SJCRH30 (cell line): ENCODE measurements at regions not wholly inside any gene's neighbourhood (a gene's known extent, or its start where the extent isn't known, plus 50 kb on each side); places are given as distances from the start of the nearest gene placed in this dataset.
"Not testable (repeated sequence)": the region's sequence is repeated elsewhere in the genome, so short reads cannot be mapped to it uniquely, and the experiment has no call there.

Experiments
- DNase-seq, 2 experiments: peaks; one replicate each; pipeline ENCODE4 v3.0.0-alpha.2; 2015 to 2020
- H3K27ac ChIP-seq: fragments of 250-450 bp; sonication (Bioruptor Pico); 2 replicates; pipeline ENCODE4 v1.5.1; 2020; ENCODE audit warnings: mild to moderate bottlenecking, moderate library complexity
- H3K27me3 ChIP-seq: fragments of 250-450 bp; sonication (Bioruptor Pico); 2 replicates; pipeline ENCODE4 v1.5.1; 2020; ENCODE audit warnings: mild to moderate bottlenecking, moderate library complexity
- H3K36me3 ChIP-seq: fragments of 250-450 bp; sonication (Bioruptor Pico); 2 replicates; pipeline ENCODE4 v1.5.1; 2020; ENCODE audit warnings: mild to moderate bottlenecking, moderate library complexity
- H3K4me1 ChIP-seq: fragments of 250-450 bp; sonication (Bioruptor Pico); 2 replicates; pipeline ENCODE4 v1.5.1; 2020; ENCODE audit warnings: mild to moderate bottlenecking, moderate library complexity
- H3K4me3 ChIP-seq: fragments of 250-450 bp; sonication (Bioruptor Pico); 2 replicates; pipeline ENCODE4 v1.5.1; 2020; ENCODE audit warnings: mild to moderate bottlenecking, moderate library complexity
- H3K9me3 ChIP-seq: fragments of 250-450 bp; sonication (Bioruptor Pico); replicated peaks from 2 replicates; pipeline ENCODE4 v1.5.1; 2020; ENCODE audit warnings: mild to moderate bottlenecking, moderate library complexity

GRCh38 chr1:145553795-145554194 is 54.0 kb upstream of the GPR89A start:
- not testable (repeated sequence) for H3K4me3 ChIP-seq, DNase-seq, H3K27me3 ChIP-seq, H3K4me1 ChIP-seq, H3K9me3 ChIP-seq, H3K36me3 ChIP-seq, H3K27ac ChIP-seq

- Histone ChIP-seq H3K27me3 (no peaks in the 10 kb centered on the region), H3K27ac (no peak overlapping the region)
Observed at GRCh38 chr1:145545055-145545454, 62.7 kb upstream of the GPR89A start.

GRCh38 chr1:145541685-145542084 is 66.1 kb upstream of the GPR89A start:
- not testable (repeated sequence) for H3K27me3 ChIP-seq, H3K36me3 ChIP-seq, H3K27ac ChIP-seq, H3K4me1 ChIP-seq, H3K9me3 ChIP-seq
- H3K4me3 ChIP-seq = peak overlapping the region; percentile 12; the same call in 1 of the 2 replicates
- DNase-seq = peak in 1 of 2 experiments; percentile 18

More at GRCh38 chr1:145545055-145545454, 62.7 kb upstream of the GPR89A start:
- no peak for DNase-seq
- Histone ChIP-seq H3K4me1 (no peaks in the 10 kb centered on the region), H3K4me3 (no peak overlapping the region), H3K36me3 (no peaks in the 10 kb centered on the region), H3K9me3 (no peaks in the 10 kb centered on the region)

GRCh38 chr1:145541246-145541645 is 66.5 kb upstream of the GPR89A start:
- H3K36me3 ChIP-seq, H3K9me3 ChIP-seq, H3K4me1 ChIP-seq, H3K27ac ChIP-seq, H3K4me3 ChIP-seq, H3K27me3 ChIP-seq: not testable (repeated sequence)
- peak; percentile 43 to 56 for DNase-seq

- H3K4me3 ChIP-seq, H3K36me3 ChIP-seq, H3K27me3 ChIP-seq, H3K27ac ChIP-seq, H3K9me3 ChIP-seq, H3K4me1 ChIP-seq: not testable (repeated sequence)
- DNase-seq = peak in 1 of 2 experiments; percentile 12
Observed at GRCh38 chr1:145538118-145538882, 69.5 kb upstream of the GPR89A start.

- H3K4me1 ChIP-seq, H3K27me3 ChIP-seq, DNase-seq, H3K36me3 ChIP-seq, H3K27ac ChIP-seq, H3K4me3 ChIP-seq, H3K9me3 ChIP-seq: not testable (repeated sequence)
Observed at GRCh38 chr1:145537003-145537402, 70.8 kb upstream of the GPR89A start.

- not testable (repeated sequence) for H3K4me3 ChIP-seq, H3K27ac ChIP-seq, H3K27me3 ChIP-seq, H3K4me1 ChIP-seq, H3K36me3 ChIP-seq, H3K9me3 ChIP-seq
- peak; percentile 38 for DNase-seq
Observed at GRCh38 chr1:145535461-145535860, 72.3 kb upstream of the GPR89A start.

- H3K36me3 ChIP-seq, H3K4me3 ChIP-seq, H3K9me3 ChIP-seq, H3K4me1 ChIP-seq, H3K27me3 ChIP-seq, H3K27ac ChIP-seq, DNase-seq: not testable (repeated sequence)
Observed at GRCh38 chr1:145528068-145528564, 79.7 kb upstream of the GPR89A start.

GRCh38 chr1:145520159-145520558 is 87.6 kb upstream of the GPR89A start:
- H3K36me3 ChIP-seq, H3K27me3 ChIP-seq: not testable (repeated sequence)

GRCh38 chr1:145519302-145519701 is 88.5 kb upstream of the GPR89A start:
- H3K27me3 ChIP-seq, H3K9me3 ChIP-seq: not testable (repeated sequence)

More at GRCh38 chr1:145520159-145520558, 87.6 kb upstream of the GPR89A start:
- not testable (repeated sequence) for H3K9me3 ChIP-seq, H3K4me3 ChIP-seq, H3K27ac ChIP-seq, H3K4me1 ChIP-seq, DNase-seq

GRCh38 chr1:145513017-145513416 is 87.6 kb upstream of the NBPF20 start:
- not testable (repeated sequence) for H3K4me3 ChIP-seq, H3K27ac ChIP-seq, H3K9me3 ChIP-seq

More at GRCh38 chr1:145519302-145519701, 88.5 kb upstream of the GPR89A start:
- not testable (repeated sequence) for H3K4me3 ChIP-seq, H3K27ac ChIP-seq, H3K4me1 ChIP-seq, H3K36me3 ChIP-seq, DNase-seq

GRCh38 chr1:145508053-145508452 is 82.7 kb upstream of the NBPF20 start:
- H3K4me3 ChIP-seq, H3K9me3 ChIP-seq: not testable (repeated sequence)

More at GRCh38 chr1:145513017-145513416, 87.6 kb upstream of the NBPF20 start:
- not testable (repeated sequence) for H3K27me3 ChIP-seq, H3K36me3 ChIP-seq, H3K4me1 ChIP-seq
- DNase-seq = peak in 1 of 2 experiments; percentile 9

GRCh38 chr1:145505663-145506647 is 80.6 kb upstream of the NBPF20 start:
- not testable (repeated sequence) for H3K27me3 ChIP-seq, H3K4me3 ChIP-seq, H3K27ac ChIP-seq, H3K36me3 ChIP-seq, H3K4me1 ChIP-seq, DNase-seq, H3K9me3 ChIP-seq

More at GRCh38 chr1:145508053-145508452, 82.7 kb upstream of the NBPF20 start:
- not testable (repeated sequence) for H3K4me1 ChIP-seq, DNase-seq, H3K36me3 ChIP-seq, H3K27me3 ChIP-seq, H3K27ac ChIP-seq

- H3K27me3 ChIP-seq, H3K4me1 ChIP-seq, H3K9me3 ChIP-seq, H3K4me3 ChIP-seq, H3K27ac ChIP-seq, H3K36me3 ChIP-seq, DNase-seq: not testable (repeated sequence)
Observed at GRCh38 chr1:145504834-145505413, 79.5 kb upstream of the NBPF20 start.

GRCh38 chr1:145504310-145504709 is 78.9 kb upstream of the NBPF20 start:
- not testable (repeated sequence) for H3K4me3 ChIP-seq, H3K4me1 ChIP-seq, H3K27me3 ChIP-seq, H3K27ac ChIP-seq, H3K9me3 ChIP-seq, H3K36me3 ChIP-seq, DNase-seq
